HepG2 (cell line): ENCODE measurements at regions not wholly inside any gene's neighbourhood (a gene's known extent, or its start where the extent isn't known, plus 50 kb on each side); places are given as distances from the start of the nearest gene placed in this dataset.
A peak's percentile ranks its signal among the peaks of the same experiment; 100 is the strongest.

Experiments used
- CBFB ChIP-seq: sonication (generic); formaldehyde crosslinking; IDR thresholded peaks from 2 replicates; pipeline ENCODE4 v1.4.0; 2020; ENCODE audit warnings: missing genetic modification reagents
- JDP2 ChIP-seq: sonication (generic); formaldehyde crosslinking; IDR thresholded peaks from 2 replicates; pipeline ENCODE4 v1.8.1; 2022; ENCODE audit warnings: missing genetic modification reagents, borderline replicate concordance
- KLF13 ChIP-seq: sonication (generic); formaldehyde crosslinking; IDR thresholded peaks from 2 replicates; pipeline ENCODE4 v1.4.0; 2020; ENCODE audit warnings: mild to moderate bottlenecking, missing genetic modification reagents
- NCOA5 ChIP-seq: sonication (generic); formaldehyde crosslinking; IDR thresholded peaks from 2 replicates; pipeline ENCODE4 v1.4.0; 2020; ENCODE audit warnings: missing genetic modification reagents
- NFATC3 ChIP-seq: sonication (generic); formaldehyde crosslinking; IDR thresholded peaks from 2 replicates; pipeline ENCODE4 v1.5.1; 2020; ENCODE audit warnings: mild to moderate bottlenecking, missing genetic modification reagents
- PRPF4 ChIP-seq: fragments of 200-400 bp; formaldehyde crosslinking; IDR thresholded peaks from 2 replicates; pipeline ENCODE4 v1.6.1; 2016; ENCODE audit warnings: low read length, low read depth; ENCODE audit not compliant: poor library complexity, severe bottlenecking
- SOX13 ChIP-seq, 3 experiments: fragments of 450-650 bp in 1 of 3; sonication (generic) in 1 of 3; formaldehyde crosslinking in 1 of 3; IDR thresholded peaks in 2 of 3; conservative IDR thresholded peaks in 1 of 3; 2 replicates each; pipeline versions ENCODE4 v1.5.0 to v1.6.1; 2016 to 2020; ENCODE audit warnings: antibody characterized with exemption in 1 of 3, mild to moderate bottlenecking in 1 of 3, missing compliant biosample characterization in 1 of 3, missing genetic modification reagents in 1 of 3, moderate library complexity in 1 of 3
- TBL1XR1 ChIP-seq: fragments of 150-350 bp; IDR thresholded peaks from 2 replicates; pipeline ENCODE4 v1.6.1; 2014; ENCODE audit warnings: borderline replicate concordance, low read length; ENCODE audit not compliant: partially characterized antibody
- TCF7L2 ChIP-seq: IDR thresholded peaks from 2 replicates; pipeline ENCODE4 v1.6.1; 2011; ENCODE audit warnings: mild to moderate bottlenecking, low read depth, low read length, moderate library complexity
- TGIF2 ChIP-seq: IDR thresholded peaks from 2 replicates; pipeline ENCODE4 v1.6.1; 2016; ENCODE audit warnings: control low read depth, missing compliant biosample characterization
- WIZ ChIP-seq: sonication (generic); formaldehyde crosslinking; IDR thresholded peaks from 2 replicates; pipeline ENCODE4 v1.5.1; 2020; ENCODE audit warnings: mild to moderate bottlenecking, missing genetic modification reagents
- YEATS4 ChIP-seq: sonication (generic); formaldehyde crosslinking; IDR thresholded peaks from 2 replicates; pipeline ENCODE4 v1.4.0; 2020; ENCODE audit warnings: missing genetic modification reagents, borderline replicate concordance
- ZC3H13 ChIP-seq: sonication (generic); formaldehyde crosslinking; IDR thresholded peaks from 2 replicates; pipeline ENCODE4 v1.8.1; 2023; ENCODE audit warnings: mild to moderate bottlenecking, missing genetic modification reagents, moderate library complexity
- ZNF230 ChIP-seq: sonication (generic); formaldehyde crosslinking; IDR thresholded peaks from 2 replicates; pipeline ENCODE4 v1.4.0; 2020; ENCODE audit warnings: mild to moderate bottlenecking, missing genetic modification reagents
- ZNF24 ChIP-seq: fragments of 450-650 bp; IDR thresholded peaks from 2 replicates; pipeline ENCODE4 v1.6.1; 2017; ENCODE audit warnings: antibody characterized with exemption, mild to moderate bottlenecking
- ZNF253 ChIP-seq: sonication (generic); formaldehyde crosslinking; IDR thresholded peaks from 2 replicates; pipeline ENCODE4 v1.8.0; 2022; ENCODE audit warnings: mild to moderate bottlenecking, missing genetic modification reagents, borderline replicate concordance
- ZNF431 ChIP-seq: sonication (generic); formaldehyde crosslinking; IDR thresholded peaks from 2 replicates; pipeline ENCODE4 v1.9.0; 2022; ENCODE audit warnings: missing genetic modification reagents, low read depth, mild to moderate bottlenecking, borderline replicate concordance
- ZNF589 ChIP-seq: sonication (generic); formaldehyde crosslinking; conservative IDR thresholded peaks from 2 replicates; pipeline ENCODE4 v1.8.0; 2022; ENCODE audit warnings: mild to moderate bottlenecking, moderate library complexity, missing genetic modification reagents
- ZNF598 ChIP-seq: sonication (generic); formaldehyde crosslinking; IDR thresholded peaks from 2 replicates; pipeline ENCODE4 v1.5.1; 2020; ENCODE audit warnings: mild to moderate bottlenecking, missing genetic modification reagents, borderline replicate concordance
- ZNF883 ChIP-seq: sonication (generic); formaldehyde crosslinking; IDR thresholded peaks from 2 replicates; pipeline ENCODE4 v1.5.1; 2020; ENCODE audit warnings: mild to moderate bottlenecking, missing genetic modification reagents; ENCODE audit errors: not compliant biosample characterization
- TF ChIP-seq, protein P1 (sequence below): sonication (generic); formaldehyde crosslinking; IDR thresholded peaks from 2 replicates; pipeline ENCODE4 v1.5.0; 2020; ENCODE audit warnings: missing genetic modification reagents
- TF ChIP-seq, protein P2 (sequence below): sonication (generic); formaldehyde crosslinking; IDR thresholded peaks from 2 replicates; pipeline ENCODE4 v1.4.0; 2020; ENCODE audit warnings: missing genetic modification reagents
- TF ChIP-seq, protein P3 (sequence below): sonication (generic); formaldehyde crosslinking; IDR thresholded peaks from 2 replicates; pipeline ENCODE4 v1.5.0; 2020; ENCODE audit warnings: missing genetic modification reagents

DNA sequence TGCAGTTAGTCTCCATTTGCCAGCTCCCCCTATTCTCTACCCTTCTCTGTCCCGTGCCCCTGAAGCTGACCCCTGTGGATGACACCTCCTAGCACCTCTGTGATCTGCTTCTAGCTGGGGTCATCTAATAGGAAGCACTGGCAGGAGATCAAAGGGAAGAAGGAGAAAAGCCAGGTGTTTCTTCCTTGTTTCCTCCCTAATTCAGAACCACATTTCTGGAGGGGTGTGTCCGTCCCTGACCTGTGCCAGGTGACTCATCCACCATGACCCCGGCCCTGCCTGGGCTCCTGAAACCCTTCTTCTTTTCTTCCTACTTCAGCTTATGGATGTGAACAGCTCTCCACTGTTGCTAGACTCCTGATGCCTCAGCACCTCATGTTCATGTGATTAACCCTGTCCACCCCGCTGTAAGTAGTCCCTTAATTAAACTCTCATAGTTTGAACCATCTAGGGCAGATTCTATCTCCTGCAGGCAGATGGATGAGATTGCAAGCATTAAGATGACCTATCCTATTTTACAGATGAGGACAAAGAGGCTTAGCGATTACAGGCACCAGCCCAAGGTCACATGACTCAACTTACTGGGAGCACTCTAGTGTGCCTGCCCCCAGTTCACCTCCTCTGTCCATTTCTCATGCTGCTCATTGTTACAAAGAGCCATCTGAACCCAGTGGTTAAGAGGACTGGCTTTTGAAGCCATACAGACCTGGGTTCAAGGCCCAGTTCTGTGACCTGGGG lies 770.5 kb downstream of the MED13L start (continued):
- TF ChIP-seq, protein P1, sequence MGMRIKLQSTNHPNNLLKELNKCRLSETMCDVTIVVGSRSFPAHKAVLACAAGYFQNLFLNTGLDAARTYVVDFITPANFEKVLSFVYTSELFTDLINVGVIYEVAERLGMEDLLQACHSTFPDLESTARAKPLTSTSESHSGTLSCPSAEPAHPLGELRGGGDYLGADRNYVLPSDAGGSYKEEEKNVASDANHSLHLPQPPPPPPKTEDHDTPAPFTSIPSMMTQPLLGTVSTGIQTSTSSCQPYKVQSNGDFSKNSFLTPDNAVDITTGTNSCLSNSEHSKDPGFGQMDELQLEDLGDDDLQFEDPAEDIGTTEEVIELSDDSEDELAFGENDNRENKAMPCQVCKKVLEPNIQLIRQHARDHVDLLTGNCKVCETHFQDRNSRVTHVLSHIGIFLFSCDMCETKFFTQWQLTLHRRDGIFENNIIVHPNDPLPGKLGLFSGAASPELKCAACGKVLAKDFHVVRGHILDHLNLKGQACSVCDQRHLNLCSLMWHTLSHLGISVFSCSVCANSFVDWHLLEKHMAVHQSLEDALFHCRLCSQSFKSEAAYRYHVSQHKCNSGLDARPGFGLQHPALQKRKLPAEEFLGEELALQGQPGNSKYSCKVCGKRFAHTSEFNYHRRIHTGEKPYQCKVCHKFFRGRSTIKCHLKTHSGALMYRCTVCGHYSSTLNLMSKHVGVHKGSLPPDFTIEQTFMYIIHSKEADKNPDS (CRISPR knock-in tag): no peak
- TF ChIP-seq ZNF598 (CRISPR knock-in tag) (no peak), YEATS4 (CRISPR knock-in tag) (no peak), ZNF431 (CRISPR knock-in tag) (no peak), JDP2 (CRISPR knock-in tag) (no peak), ZNF253 (no peak), PRPF4 (no peak), NFATC3 (CRISPR knock-in tag) (no peak), KLF13 (CRISPR knock-in tag) (no peak), TBL1XR1 (no peak), TGIF2 (CRISPR knock-in tag) (no peak), TCF7L2 (peak; percentile 74; the same call in 1 of the 2 replicates), ZNF883 (no peak), CBFB (CRISPR knock-in tag) (no peak), NCOA5 (CRISPR knock-in tag) (no peak), ZNF24 (no peak), ZC3H13 (CRISPR knock-in tag) (no peak), ZNF230 (CRISPR knock-in tag) (no peak), SOX13 (IDR thresholded peaks at IDR 0.05) (0 out of 2 replicates have a peak, but pooled peaks have one; percentile 7), SOX13 (CRISPR knock-in tag; conservative IDR thresholded peaks at IDR 0.05 in 1 of 2, IDR thresholded peaks at IDR 0.05 in 1 of 2) (peak in 1 of 2 experiments; percentile 79; a peak in 2 of 4 replicates), ZNF589 (CRISPR knock-in tag) (no peak), WIZ (CRISPR knock-in tag) (no peak)
- TF ChIP-seq, protein P2, sequence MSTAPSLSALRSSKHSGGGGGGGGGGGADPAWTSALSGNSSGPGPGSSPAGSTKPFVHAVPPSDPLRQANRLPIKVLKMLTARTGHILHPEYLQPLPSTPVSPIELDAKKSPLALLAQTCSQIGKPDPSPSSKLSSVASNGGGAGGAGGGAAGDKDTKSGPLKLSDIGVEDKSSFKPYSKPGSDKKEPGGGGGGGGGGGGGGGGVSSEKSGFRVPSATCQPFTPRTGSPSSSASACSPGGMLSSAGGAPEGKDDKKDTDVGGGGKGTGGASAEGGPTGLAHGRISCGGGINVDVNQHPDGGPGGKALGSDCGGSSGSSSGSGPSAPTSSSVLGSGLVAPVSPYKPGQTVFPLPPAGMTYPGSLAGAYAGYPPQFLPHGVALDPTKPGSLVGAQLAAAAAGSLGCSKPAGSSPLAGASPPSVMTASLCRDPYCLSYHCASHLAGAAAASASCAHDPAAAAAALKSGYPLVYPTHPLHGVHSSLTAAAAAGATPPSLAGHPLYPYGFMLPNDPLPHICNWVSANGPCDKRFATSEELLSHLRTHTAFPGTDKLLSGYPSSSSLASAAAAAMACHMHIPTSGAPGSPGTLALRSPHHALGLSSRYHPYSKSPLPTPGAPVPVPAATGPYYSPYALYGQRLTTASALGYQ: no peak
- TF ChIP-seq, protein P3, sequence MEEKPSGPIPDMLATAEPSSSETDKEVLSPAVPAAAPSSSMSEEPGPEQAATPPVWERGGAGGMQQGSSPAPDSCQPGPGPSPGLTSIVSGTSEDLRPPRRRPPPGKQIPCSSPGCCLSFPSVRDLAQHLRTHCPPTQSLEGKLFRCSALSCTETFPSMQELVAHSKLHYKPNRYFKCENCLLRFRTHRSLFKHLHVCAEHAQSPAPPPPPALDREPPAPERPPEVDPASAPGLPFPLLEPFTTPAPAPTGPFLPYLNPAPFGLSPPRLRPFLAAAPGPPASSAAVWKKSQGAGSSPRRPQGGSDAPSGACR (CRISPR knock-in tag): no peak
